ENCODE measurements at regions not wholly inside any gene's neighbourhood (a gene's known extent, or its start where the extent isn't known, plus 50 kb on each side); places are given as distances from the start of the nearest gene placed in this dataset.

DNA sequence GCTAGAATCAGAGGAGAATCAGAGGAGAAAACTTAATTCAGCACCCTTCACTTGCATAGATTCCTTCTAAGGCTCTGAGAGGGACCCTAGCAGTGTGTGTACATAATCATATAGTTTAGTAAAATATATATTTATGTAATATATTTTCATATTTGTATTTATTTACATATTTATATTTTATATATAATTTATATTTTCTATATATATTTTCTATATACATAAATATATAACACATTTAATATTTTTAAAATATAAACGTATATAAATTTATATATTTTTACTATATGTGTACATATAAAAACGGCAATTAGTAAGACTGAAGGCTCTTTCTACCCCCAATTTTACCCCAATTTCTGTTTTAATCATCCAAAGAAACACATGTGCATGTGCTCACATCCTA is 80.3 kb downstream of the NXPE2 start:
- H3K36me3 ChIP-seq (ENCODE audit: low read depth, missing control alignments): no peaks in the 10 kb centered on the region
- intact Hi-C loops (cut with DNase I; ENCODE audit: low total_unique reads): loop anchor here (10.0 kb wide), 1 partner anchor 774 kb away; no protein-coding TSS in a partner anchor
- TF ChIP-seq CTCF (IDR thresholded peaks at IDR 0.05) (no peak), POLR2A (IDR thresholded peaks at IDR 0.05) (no peak)

GRCh38 chr11:114762408-114762807 is 84.1 kb downstream of the NXPE2 start:
- intact Hi-C loops (cut with DNase I; ENCODE audit: low total_unique reads): no loop called here
- WGBS, 2 donors: 0 to 1% methylated on average over 4 of the region's 4 CpGs
- Histone ChIP-seq H3K9me3 (no peaks in the 10 kb centered on the region), H3K4me1 (no peaks in the 10 kb centered on the region), H3K36me3 (ENCODE audit: low read depth, missing control alignments) (no peaks in the 10 kb centered on the region), H3K27ac (no peak overlapping the region), H3K27me3 (no peaks in the 10 kb centered on the region), H3K4me3 (no peak overlapping the region)
- peak; percentile 86 for DNase-seq
- TF ChIP-seq POLR2A (IDR thresholded peaks at IDR 0.05): no peak
- TF ChIP-seq CTCF (IDR thresholded peaks at IDR 0.05): peak; percentile 43 to 67 (median 64)

More for the DNA sequence above, 80.3 kb downstream of the NXPE2 start:
- DNase-seq: no peak
- WGBS, 2 donors: 79 to 84% methylated on average over 2 of the region's 2 CpGs
- H3K27me3 ChIP-seq: no peaks in the 10 kb centered on the region
- H3K4me3 ChIP-seq: no peak overlapping the region
- no peaks in the 10 kb centered on the region for H3K4me1 ChIP-seq
- H3K27ac ChIP-seq: no peak overlapping the region
- H3K9me3 ChIP-seq: no peaks in the 10 kb centered on the region

DNA sequence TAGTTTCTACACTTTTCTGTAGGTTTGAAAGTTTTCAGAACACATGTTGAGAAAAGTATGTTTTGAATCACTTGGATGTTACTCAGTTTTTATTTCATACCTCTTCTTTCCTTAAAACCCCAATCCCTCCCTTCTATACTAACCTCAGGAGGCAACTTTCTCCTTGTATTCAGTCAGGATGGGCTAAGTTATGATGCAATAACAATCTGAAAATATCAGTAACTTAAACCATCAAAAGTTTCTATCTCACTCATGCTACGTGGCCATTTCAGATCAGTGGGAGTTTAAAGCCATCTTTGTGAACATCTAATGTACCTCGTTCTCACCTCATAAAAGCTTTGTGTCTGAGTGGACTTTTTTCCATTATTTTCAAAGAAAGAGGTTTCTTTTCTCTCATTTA is 86.2 kb downstream of the NXPE2 start:
- TF ChIP-seq POLR2A (IDR thresholded peaks at IDR 0.05) (no peak), CTCF (IDR thresholded peaks at IDR 0.05) (no peak)
- no peaks in the 10 kb centered on the region for H3K36me3 ChIP-seq (ENCODE audit: low read depth, missing control alignments)
- DNase-seq: no peak
- WGBS, 2 donors: 79 to 84% methylated on average over 2 of the region's 2 CpGs
- H3K27me3 ChIP-seq: no peaks in the 10 kb centered on the region
- H3K4me3 ChIP-seq: no peak overlapping the region
- no peak overlapping the region for H3K27ac ChIP-seq
- H3K9me3 ChIP-seq: no peaks in the 10 kb centered on the region
- intact Hi-C loops (cut with DNase I; ENCODE audit: low total_unique reads): no loop called here
- H3K4me1 ChIP-seq: no peaks in the 10 kb centered on the region

- no peak overlapping the region for H3K27ac ChIP-seq
- peaks cover 5% of the 10 kb centered on the region for H3K4me1 ChIP-seq
- H3K27me3 ChIP-seq: no peaks in the 10 kb centered on the region
- no peaks in the 10 kb centered on the region for H3K36me3 ChIP-seq (ENCODE audit: low read depth, missing control alignments)
- 83 to 88% methylated on average over 2 of the region's 2 CpGs for WGBS, 2 donors
- intact Hi-C loops (cut with DNase I; ENCODE audit: low total_unique reads): no loop called here
- DNase-seq: no peak
- H3K4me3 ChIP-seq: no peak overlapping the region
- TF ChIP-seq POLR2A (IDR thresholded peaks at IDR 0.05) (no peak), CTCF (IDR thresholded peaks at IDR 0.05) (no peak)
- H3K9me3 ChIP-seq: no peaks in the 10 kb centered on the region
Observed at GRCh38 chr11:114771172-114771571, 92.8 kb downstream of the NXPE2 start.

- peaks cover 5% of the 10 kb centered on the region for H3K4me1 ChIP-seq
- no peaks in the 10 kb centered on the region for H3K36me3 ChIP-seq (ENCODE audit: low read depth, missing control alignments)
- H3K9me3 ChIP-seq: no peaks in the 10 kb centered on the region
- TF ChIP-seq CTCF (IDR thresholded peaks at IDR 0.05) (no peak), POLR2A (IDR thresholded peaks at IDR 0.05) (no peak)
- H3K4me3 ChIP-seq: no peak overlapping the region
- no peak for DNase-seq
- no peak overlapping the region for H3K27ac ChIP-seq
- H3K27me3 ChIP-seq: no peaks in the 10 kb centered on the region
- WGBS, 2 donors: 57 to 70% methylated on average over 8 of the region's 8 CpGs
- intact Hi-C loops (cut with DNase I; ENCODE audit: low total_unique reads): no loop called here
Observed at GRCh38 chr11:114773541-114774338, 95.4 kb downstream of the NXPE2 start.

All from testis (tissue), 2 donors.